Left renal pelvis (tissue), 4 donors: ENCODE measurements at regions not wholly inside any gene's neighbourhood (a gene's known extent, or its start where the extent isn't known, plus 50 kb on each side); places are given as distances from the start of the nearest gene placed in this dataset.

Experiments
- DNase-seq, 4 donors: peaks; one replicate each; pipeline ENCODE4 v3.0.0-alpha.2; 2013; ENCODE audit warnings: low read depth in 4 of 4, low spot score in 3 of 4

GRCh38 chr6:148076051-148076450 lies 266.6 kb upstream of the SASH1 start:
- DNase-seq = no peak

- DNase-seq = no peak
Observed at GRCh38 chr6:148080315-148080714, 262.3 kb upstream of the SASH1 start.

DNA sequence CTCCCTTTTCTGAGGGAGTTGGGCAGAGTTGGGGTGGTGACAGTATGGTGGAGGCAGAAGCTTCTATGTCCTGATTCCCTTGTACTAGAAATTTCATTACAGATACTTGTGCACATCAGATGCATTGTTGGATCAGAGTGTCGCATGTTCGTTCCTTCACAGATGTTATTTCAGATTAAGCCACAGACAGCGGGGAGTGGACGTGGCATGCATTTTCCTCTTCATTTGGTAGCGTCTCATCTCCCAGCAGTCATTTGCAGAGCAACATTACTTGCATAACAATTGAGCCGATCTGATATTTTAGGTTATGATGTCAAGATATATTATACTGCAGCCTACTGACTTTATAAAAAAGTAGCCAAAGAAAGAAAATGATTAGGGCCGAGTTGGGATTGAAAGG lies 261.6 kb upstream of the SASH1 start:
- DNase-seq = no peak

DNA sequence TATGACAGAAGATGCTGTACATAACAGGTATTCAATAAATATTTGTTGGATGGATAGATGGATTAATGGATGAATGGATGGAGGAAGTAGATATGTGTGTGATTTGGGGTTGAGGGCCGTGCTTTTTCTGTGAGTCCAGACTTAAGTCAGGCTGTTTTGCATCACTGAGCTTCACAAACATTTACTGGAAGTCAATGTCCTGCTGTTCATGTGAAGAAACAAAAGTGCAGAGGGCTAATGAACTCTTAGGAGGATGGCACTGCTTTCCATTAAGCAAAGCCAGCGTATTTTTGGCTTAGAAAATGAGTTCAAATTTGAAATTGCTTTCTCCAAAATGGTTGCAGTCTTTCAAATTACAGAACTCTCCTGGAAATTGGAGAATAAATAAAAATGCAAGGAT lies 260.6 kb upstream of the SASH1 start:
- no peak for DNase-seq

DNA sequence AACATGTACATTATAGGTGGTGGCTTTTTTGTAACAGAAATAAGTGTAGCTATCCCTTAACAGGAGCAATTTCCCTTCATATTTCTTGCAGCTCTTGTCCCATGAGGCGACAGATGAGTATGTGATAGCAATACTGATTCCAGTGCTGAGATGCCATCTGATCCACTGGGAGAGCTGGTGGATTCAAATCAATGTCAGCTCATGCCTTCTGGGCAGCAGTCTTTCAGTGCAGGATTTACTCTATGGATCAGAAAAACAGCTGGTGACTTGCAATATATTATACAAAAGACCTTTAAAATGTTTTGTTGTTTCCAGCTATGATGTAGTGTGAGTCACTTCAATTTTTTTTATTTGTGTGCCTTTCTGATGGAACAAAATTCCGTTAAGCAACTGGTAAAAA lies 259.9 kb upstream of the SASH1 start:
- DNase-seq = no peak

DNA sequence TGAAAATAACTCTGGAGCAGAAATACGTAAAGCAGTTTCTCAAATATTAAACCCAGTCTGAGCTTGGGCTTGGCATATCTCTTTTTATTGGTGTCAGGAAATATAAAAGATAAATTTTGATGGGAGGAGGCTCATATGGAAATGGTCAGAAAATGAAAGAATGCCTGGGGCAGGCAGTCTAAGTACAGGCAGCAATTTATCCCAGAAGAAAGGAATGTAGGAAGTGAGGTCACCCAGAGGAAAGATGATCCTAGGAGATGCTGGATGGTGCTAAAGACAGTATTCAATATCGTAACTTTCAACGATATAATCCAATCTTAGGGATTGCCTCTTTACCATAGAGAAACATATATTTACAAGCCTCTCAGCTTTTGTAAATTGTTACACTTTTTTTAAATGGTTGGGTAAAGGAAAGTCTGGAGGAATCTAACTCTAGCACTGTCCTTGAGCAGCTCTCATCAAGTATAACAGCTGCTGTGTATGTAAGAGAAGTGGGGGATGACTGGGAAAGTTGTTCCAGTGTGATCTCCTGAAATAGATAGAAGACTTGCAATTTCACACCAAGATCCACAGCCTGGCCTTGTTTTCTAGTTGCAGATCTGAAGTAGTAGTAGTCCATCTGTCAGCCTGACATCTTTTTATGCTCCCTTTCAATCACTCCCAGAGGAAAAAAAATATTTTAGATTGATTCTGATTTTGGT lies 256.9 kb upstream of the SASH1 start:
- no peak for DNase-seq

DNA sequence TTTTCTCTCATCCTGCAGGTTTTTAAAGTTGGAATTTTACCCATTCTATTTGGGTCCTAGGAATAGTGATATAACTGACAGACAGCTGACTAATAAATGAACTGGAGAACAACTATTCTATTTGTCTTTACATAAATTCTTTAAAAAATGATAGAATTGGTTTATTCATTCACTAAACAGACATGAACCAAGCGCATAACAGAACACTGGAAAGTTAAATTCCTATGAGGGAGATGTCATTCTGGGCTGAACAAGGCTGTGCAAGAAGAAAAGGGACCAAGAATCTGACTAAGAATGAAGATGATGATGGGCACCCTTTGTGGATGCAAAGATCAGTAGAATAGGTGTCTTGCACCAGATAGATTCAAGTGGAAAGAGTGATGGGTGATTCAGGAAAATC lies 256.3 kb upstream of the SASH1 start:
- DNase-seq = no peak

DNA sequence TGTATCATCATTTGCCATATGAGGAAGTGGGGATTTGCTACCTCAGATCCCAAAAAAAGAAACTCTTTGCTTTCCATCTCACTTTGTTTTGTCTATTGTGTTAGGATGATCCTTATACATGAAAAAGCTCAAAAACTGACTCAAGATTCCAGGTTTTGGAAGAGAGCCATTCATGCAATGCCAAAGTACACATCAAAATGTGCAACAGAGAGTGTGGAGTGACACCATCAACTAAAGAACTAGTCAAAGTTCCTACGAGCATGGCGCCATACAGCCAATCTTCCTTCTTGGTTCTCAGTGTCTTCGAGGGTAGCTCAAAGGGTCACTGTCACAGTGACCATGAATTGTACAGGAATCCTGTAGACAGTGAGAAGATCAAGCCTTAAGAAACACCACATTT lies 255.8 kb upstream of the SASH1 start:
- no peak for DNase-seq

DNA sequence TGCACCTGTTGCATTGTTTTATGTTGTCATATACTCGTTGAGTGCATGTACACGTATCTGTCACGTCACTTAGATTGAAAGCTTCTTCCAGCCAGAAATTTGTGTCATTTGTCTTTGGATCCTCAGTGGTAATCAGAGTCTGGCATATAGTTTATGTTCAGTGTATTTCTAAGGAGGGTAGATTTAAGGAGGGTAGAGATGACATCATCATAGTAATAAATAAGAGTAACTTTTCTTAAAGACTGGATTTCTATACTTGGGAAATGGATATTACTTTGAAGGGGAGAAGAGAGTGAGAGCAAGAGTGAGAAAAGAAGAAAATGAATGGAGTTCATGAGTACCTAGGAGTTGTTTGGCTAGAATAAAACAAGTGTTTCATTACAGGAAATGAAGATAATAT lies 255.0 kb upstream of the SASH1 start:
- DNase-seq = no peak

DNA sequence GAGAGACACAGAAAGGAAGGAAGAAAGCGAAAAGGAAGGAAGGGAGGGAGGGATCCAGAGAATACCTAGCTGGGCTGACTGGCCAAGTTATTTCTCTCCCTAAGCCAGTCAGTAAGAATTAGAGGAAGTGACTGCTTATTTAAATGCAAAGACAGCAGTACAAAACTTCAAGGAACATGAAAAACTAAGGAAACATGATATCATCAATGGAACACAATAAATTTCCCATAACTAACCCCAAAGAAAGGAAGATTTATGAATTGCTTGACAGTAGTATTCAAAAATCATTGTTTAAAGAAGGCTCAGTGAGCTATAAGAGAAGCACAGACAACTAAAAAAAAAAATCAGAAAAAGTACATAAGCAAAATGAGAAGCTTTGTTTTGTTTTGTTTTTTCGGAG lies 252.3 kb upstream of the SASH1 start:
- no peak for DNase-seq

GRCh38 chr6:148091394-148091793 lies 251.2 kb upstream of the SASH1 start:
- DNase-seq = no peak

DNA sequence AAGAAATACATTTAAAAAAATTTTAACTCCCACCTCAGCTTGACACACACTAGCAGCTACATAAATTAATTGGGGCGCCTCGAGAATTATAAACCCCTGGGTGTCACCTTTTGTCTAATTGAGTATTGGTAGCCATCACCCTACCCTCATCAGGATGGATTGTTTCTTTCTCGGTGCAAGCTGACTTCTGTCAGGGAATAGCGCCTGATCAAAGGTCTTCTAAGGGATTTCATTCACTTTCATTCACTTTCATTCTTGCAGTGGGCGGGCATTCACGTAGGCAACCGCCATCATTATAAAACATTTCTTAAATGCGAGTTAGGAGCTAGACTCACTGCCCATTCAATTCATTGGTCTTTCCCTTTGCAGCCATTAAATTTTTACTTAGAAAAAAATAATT lies 239.2 kb upstream of the SASH1 start:
- DNase-seq = no peak

DNA sequence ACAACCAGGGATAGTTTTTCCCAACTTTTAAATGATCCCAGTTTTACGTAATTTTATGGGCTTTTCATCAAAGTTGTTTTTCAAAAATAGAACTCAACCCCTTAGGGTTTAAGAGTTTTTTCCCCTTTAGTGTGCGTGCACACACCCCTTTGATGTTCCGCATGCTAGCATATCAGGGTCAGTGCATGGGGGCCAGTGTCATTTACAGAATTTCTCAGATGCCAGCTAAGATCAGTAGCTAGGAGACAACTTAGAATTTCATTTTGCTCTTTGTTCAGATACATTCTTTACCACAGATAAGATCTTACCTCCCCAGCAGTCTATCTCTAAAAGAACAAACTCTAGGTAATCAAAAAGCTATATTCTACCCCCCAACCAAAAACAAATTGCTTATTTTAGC lies 238.5 kb upstream of the SASH1 start:
- DNase-seq = no peak

DNA sequence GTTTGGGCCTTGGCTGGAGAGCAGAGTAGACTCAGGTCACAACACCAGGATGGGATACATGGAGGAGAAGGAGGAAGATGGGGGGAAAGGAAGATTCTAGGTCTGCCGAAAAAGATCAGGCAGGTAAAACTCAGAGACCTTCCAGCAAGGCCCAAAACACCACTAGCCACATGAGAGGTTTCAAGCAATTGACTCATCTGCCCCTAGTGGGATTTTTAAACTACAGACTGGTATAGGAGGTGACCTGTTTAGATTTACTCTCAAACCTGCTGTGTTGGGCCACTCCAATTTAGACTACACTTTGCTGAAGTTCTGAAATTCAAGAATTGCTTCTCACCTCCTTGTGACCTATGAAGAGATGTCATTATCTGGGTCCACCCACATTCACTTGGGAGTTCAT lies 236.9 kb upstream of the SASH1 start:
- no peak for DNase-seq

DNA sequence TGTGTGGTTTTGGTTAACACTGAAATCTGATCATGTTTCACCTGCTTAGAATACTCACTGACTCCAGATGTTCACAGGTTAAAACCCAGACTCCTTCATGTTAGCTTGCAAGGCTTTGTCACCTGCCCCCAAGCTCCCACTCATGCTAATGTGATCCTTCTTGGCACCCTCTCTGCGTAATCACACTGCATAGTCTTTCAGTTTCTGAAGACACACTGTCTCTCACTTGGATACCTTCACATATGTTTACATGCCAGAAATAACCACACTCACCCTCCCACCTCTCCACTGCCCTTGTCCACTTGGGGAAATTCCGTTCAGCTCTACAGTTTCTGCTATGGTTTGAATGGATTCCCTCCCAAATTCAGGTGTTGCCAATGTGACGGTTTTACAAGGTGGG lies 234.7 kb upstream of the SASH1 start:
- DNase-seq = no peak

GRCh38 chr6:148109732-148110131 lies 232.9 kb upstream of the SASH1 start:
- peak in 2 of 4 donors; percentile 31 to 49 for DNase-seq

DNA sequence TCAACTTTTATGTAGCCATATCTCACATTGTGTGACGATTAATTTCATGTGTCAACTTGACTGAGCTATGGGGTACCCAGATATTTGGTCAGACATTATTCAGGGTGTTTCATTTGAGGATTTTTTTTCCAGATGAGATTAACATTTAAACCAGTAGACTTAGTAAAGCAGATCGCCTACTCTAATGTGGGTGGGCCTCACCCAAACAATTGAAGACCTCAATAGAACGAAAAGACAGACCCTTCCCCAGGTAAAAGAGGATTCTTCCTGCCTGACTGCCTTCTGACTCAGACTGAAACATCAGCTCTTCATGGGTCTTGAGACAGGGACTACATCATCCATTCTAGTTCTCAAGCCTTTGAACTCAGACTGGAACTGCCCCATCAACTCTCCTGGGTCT lies 231.7 kb upstream of the SASH1 start:
- DNase-seq = no peak

DNA sequence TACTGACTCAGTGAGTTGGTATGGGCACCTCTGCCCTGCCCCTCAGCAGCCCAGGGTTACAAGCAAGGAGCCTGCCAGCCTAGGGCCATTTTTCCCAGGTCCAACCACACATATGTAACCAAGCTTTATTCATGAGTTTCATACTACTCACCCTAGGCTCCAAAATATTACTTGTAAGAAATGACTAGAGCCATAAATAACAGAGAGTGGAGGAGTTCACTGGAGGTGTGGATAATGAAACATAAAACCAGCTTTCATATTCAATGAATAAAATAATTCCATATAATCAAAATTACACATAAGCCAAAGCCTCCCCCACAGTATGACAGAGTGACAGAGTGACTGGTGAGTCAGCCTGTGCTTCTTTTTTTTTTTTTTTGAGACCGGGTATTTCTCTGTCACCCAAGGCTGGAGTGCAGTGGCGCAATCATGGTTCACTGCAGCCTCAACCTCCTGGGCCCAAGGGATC lies 229.8 kb upstream of the SASH1 start:
- DNase-seq = no peak

DNA sequence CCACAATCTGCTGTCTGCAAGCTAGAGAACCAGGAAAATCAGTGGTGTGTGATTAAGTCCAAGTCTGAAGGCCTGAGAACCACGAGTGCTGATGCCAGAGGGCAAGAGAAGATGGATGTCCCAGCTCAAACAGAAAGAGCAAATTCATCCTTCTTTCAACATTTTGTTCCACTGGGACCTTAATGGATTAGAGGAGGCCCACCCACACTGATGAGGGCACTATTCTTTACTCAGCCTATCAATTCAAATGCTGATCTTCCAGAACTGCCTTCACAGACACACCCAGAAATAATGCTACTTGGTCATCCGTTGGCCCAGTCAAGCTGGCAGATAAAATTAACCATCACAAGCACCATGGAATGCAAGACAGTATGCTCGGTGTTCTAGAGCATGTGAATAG lies 226.6 kb upstream of the SASH1 start:
- no peak for DNase-seq

DNA sequence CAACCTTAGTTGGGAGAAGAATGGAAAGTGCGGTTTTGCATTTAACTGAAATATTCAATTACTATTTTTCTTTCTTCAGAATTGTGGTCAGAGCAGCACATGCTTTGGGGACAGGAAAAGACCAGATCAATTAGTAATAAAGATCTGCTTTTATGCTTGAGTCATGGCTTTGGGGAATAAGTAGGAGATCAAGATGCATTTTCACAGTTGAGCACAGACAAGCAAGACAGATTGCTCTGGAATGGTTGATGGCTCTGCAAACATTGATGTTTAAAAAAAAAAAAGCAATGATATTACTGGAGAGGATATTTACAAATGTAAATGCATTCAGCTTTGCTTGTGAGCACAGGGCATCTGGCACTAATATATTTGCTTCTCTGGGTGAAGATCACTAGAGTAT lies 224.4 kb upstream of the SASH1 start:
- no peak for DNase-seq

- DNase-seq = no peak
Observed at GRCh38 chr6:148128014-148128730, 214.5 kb upstream of the SASH1 start.

GRCh38 chr6:148134592-148134991 lies 208.0 kb upstream of the SASH1 start:
- no peak for DNase-seq

GRCh38 chr6:148136586-148136985 lies 206.1 kb upstream of the SASH1 start:
- DNase-seq = no peak
